Heart right ventricle (tissue), 16 donors: ENCODE measurements at regions not wholly inside any gene's neighbourhood (a gene's known extent, or its start where the extent isn't known, plus 50 kb on each side); places are given as distances from the start of the nearest gene placed in this dataset.
A peak's percentile ranks its signal among the peaks of the same experiment; 100 is the strongest.

Source experiments
- ATAC-seq, 8 donors: fragments of 200-7000 bp; cut with Tn5 transposase; one replicate each; pipeline ENCODE4 v1.9.1; 2020; ENCODE audit warnings: mild to moderate bottlenecking in 8 of 8, moderate library complexity in 8 of 8, moderate number of reproducible peaks in 1 of 8
- DNase-seq, 2 donors: peaks; one replicate each; pipeline ENCODE4 v3.0.0-alpha.2; 2020
- H3K27ac ChIP-seq, 10 donors: fragments of 200-600 bp; sonication (generic) in 2 of 10; one replicate each; pipeline versions ENCODE4 v1.5.0 to v1.8.0; 2020 to 2022; ENCODE audit warnings: mild to moderate bottlenecking in 3 of 10
- H3K27me3 ChIP-seq, 7 donors: fragments of 200-600 bp; one replicate each; pipeline ENCODE4 v1.8.0; 2021 to 2022; ENCODE audit warnings: mild to moderate bottlenecking in 2 of 7
- H3K36me3 ChIP-seq, 9 donors: fragments of 200-600 bp; sonication (generic) in 1 of 9; one replicate each; pipeline versions ENCODE4 v1.5.0 to v1.8.0; 2020 to 2022; ENCODE audit warnings: mild to moderate bottlenecking in 2 of 9
- H3K4me1 ChIP-seq, 9 donors: fragments of 200-600 bp; sonication (generic) in 1 of 9; one replicate each; pipeline versions ENCODE4 v1.5.0 to v1.8.0; 2020 to 2022; ENCODE audit warnings: mild to moderate bottlenecking in 4 of 9
- H3K4me3 ChIP-seq, 10 donors: fragments of 200-600 bp; sonication (generic) in 2 of 10; one replicate each; pipeline versions ENCODE4 v1.5.0 to v1.8.0; 2020 to 2022; ENCODE audit warnings: mild to moderate bottlenecking in 7 of 10, moderate library complexity in 2 of 10
- H3K9me3 ChIP-seq, 11 donors: fragments of 200-600 bp in 10 of 11; sonication (generic) in 2 of 11; one replicate each; pipeline versions ENCODE4 v1.5.0 to v1.8.0; 2013 to 2022; ENCODE audit warnings: mild to moderate bottlenecking in 2 of 11, control low read depth in 1 of 11, moderate library complexity in 1 of 11
- WGBS, 2 donors: extraction: QIAGEN DNeasy Blood & Tissue Kit; methylation state at CpG; one replicate each; pipeline ENCODE4 v1.1.7; 2013; ENCODE audit warnings: inconsistent platforms in 1 of 2; 5-methylcytosine and 5-hydroxymethylcytosine counted together
- intact Hi-C, 10 donors: fragments of 100-400 bp; cut with DNase I; formaldehyde crosslinking; loops; one replicate each; pipeline versions ENCODE4 v1.11.1 to v1.14.2; 2022
- TF ChIP-seq, protein P1 (sequence below), 9 donors: fragments of 200-600 bp; sonication (generic) in 2 of 9; IDR thresholded peaks; one replicate each; pipeline versions ENCODE4 v1.5.0 to v1.8.0; 2021 to 2022; ENCODE audit warnings: antibody characterized with exemption in 9 of 9, mild to moderate bottlenecking in 5 of 9, moderate library complexity in 1 of 9
- donor health status: Arrhythmogenic right ventricular cardiomyopathy.
- donor health status: ischemic (EF 13 %, LVEDD 7.1; RV severe dilation, severe dysfunction).
- donor health status: healthy with polysubstance abuse.
- donor health status: DM: no; HTN: yes; CAD: no.
- donor health status: DM: no; HTN: no; CAD: no.
- donor health status: ischemic (EF 25% LVEDD 6.9; RV normal size, moderate dysfunction).
- donor health status: ischemic (EF 25% LVEDD 5.7; RV mildly dilated, moderate dysfunction).
- donor health status: healthy.
- donor health status: DM: yes; HTN: yes; CAD: no.
- donor health status: Ischemic cardiomyopathy.
- donor health status: ischemic (EF 35%, LVEDD 5.7; RV mildly dilated, moderate dysfunction).
- donor health status: nonischemic (EF 11% LVEDD 7.7; RV severe dilation, severe dysfunction).
- donor health status: DM: yes; HTN: yes; CAD: no.
- donor health status: PGD.
- donor health status: ischemic (EF 29% LVEDD 5.4; RV normal size, mild dysfunction).
- donor health status: nonischemic (EF 23%, LVEDD 6.1; RV moderate dilation, normal function).

DNA sequence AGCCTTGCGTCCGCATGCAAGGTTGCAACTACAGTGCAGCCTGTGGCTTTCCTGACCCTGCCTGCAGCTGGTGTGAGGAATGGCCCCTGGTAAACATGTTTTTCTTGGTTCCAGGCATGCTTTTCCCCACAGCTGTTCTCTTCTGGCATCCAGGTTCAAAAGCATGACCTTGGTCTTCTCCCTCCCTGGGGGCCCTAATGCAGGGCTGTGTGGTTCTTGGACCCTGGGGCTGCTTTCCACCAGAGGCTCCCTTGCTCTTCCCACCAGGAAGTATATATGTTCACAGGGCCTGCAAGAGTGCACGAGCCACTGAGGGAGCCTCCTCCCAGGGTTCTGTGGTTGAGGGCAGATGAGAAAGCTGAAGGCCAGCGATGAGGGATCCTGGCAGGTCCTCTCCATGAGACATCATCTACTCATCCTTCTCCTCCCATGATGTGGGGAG, 125.9 kb downstream of the BCL2L11 start:
- H3K27me3 ChIP-seq: no peaks in the 10 kb centered on the region
- H3K9me3 ChIP-seq: no peaks in the 10 kb centered on the region
- H3K4me1 ChIP-seq: peaks cover 0 to 15% (median 0%) of the 10 kb centered on the region in 9 donors
- no peak for ATAC-seq
- TF ChIP-seq, protein P1, sequence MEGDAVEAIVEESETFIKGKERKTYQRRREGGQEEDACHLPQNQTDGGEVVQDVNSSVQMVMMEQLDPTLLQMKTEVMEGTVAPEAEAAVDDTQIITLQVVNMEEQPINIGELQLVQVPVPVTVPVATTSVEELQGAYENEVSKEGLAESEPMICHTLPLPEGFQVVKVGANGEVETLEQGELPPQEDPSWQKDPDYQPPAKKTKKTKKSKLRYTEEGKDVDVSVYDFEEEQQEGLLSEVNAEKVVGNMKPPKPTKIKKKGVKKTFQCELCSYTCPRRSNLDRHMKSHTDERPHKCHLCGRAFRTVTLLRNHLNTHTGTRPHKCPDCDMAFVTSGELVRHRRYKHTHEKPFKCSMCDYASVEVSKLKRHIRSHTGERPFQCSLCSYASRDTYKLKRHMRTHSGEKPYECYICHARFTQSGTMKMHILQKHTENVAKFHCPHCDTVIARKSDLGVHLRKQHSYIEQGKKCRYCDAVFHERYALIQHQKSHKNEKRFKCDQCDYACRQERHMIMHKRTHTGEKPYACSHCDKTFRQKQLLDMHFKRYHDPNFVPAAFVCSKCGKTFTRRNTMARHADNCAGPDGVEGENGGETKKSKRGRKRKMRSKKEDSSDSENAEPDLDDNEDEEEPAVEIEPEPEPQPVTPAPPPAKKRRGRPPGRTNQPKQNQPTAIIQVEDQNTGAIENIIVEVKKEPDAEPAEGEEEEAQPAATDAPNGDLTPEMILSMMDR (IDR thresholded peaks at IDR 0.05): no peak
- H3K36me3 ChIP-seq: peaks cover 0 to 14% (median 0%) of the 10 kb centered on the region in 9 donors
- no peak overlapping the region for H3K4me3 ChIP-seq
- no peak for DNase-seq
- no peak overlapping the region for H3K27ac ChIP-seq
- 81 to 90% methylated on average over 4 of the region's 4 CpGs for WGBS, 2 donors
- intact Hi-C loops: no loop called here

- H3K36me3 ChIP-seq: peaks cover 0 to 14% (median 0%) of the 10 kb centered on the region in 9 donors
- no peak overlapping the region for H3K27ac ChIP-seq
- peaks cover 0 to 15% (median 0%) of the 10 kb centered on the region in 9 donors for H3K4me1 ChIP-seq
- H3K9me3 ChIP-seq: no peaks in the 10 kb centered on the region
- ATAC-seq: no peak
- H3K4me3 ChIP-seq: no peak overlapping the region
- H3K27me3 ChIP-seq: no peaks in the 10 kb centered on the region
- TF ChIP-seq, protein P1 (IDR thresholded peaks at IDR 0.05): no peak
- DNase-seq: no peak
- 98 to 99% methylated on average over 2 of the region's 2 CpGs for WGBS, 2 donors
- intact Hi-C loops: no loop called here
Measured at GRCh38 chr2:111247491-111247890, 126.8 kb downstream of the BCL2L11 start.

- Histone ChIP-seq H3K4me3 (no peak overlapping the region), H3K27me3 (no peaks in the 10 kb centered on the region), H3K9me3 (no peaks in the 10 kb centered on the region), H3K36me3 (peaks cover 0 to 14% (median 0%) of the 10 kb centered on the region in 9 donors), H3K4me1 (peaks cover 0 to 15% (median 0%) of the 10 kb centered on the region in 9 donors), H3K27ac (no peak overlapping the region)
- intact Hi-C loops: no loop called here
- TF ChIP-seq, protein P1 (IDR thresholded peaks at IDR 0.05): no peak
- no peak for DNase-seq
- no peak for ATAC-seq
Measured at GRCh38 chr2:111249806-111250205, 129.1 kb downstream of the BCL2L11 start.

DNA sequence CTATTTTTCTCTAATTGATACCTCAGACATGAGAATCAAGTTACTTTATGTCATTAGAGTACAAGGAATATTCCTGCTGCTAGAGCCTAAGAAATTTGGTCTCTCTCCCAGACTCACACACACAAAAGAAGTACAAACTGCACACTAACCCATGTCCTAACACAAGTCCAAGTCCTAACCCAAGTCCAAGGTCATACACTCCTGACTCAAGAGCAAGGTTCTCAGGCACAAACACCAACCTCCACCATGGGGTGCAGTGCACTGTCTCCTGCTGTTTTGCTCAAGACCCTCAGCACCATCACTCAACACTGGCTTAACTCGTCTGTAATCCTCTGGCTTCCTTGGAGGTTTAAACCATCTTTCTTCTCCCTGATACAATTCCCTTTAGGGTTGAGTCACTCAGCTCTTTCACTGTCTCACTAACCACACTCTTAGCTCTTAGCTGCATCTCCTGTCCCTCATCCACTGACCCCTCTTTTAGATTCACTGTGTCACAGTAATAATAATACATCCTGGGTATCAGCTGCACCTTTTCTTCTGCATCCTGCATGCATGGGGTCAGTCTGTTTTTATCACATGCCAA, 129.8 kb downstream of the BCL2L11 start:
- DNase-seq (no peak), ATAC-seq (peak in 1 of 8 donors; percentile 22)
- Histone ChIP-seq H3K4me3 (no peak overlapping the region), H3K9me3 (no peaks in the 10 kb centered on the region), H3K27ac (no peak overlapping the region), H3K27me3 (no peaks in the 10 kb centered on the region), H3K4me1 (peaks cover 0 to 15% (median 0%) of the 10 kb centered on the region in 9 donors), H3K36me3 (peaks cover 0 to 14% (median 0%) of the 10 kb centered on the region in 9 donors)
- WGBS, 2 donors: 65 to 66% methylated on average over 1 of the region's 1 CpG
- TF ChIP-seq, protein P1 (IDR thresholded peaks at IDR 0.05): no peak
- intact Hi-C loops: no loop called here
